ENCODE measurements at regions not wholly inside any gene's neighbourhood (a gene's known extent, or its start where the extent isn't known, plus 50 kb on each side); places are given as distances from the start of the nearest gene placed in this dataset.

- Histone ChIP-seq H4K20me1 (replicated peaks; ENCODE audit: insufficient read depth) (no peaks in the 10 kb centered on the region), H3F3A (replicated peaks; ENCODE audit: low read depth) (no peaks in the 10 kb centered on the region), H2AFZ (no peak overlapping the region), H3K27me3 (ENCODE audit: insufficient read depth) (no peaks in the 10 kb centered on the region), H3K4me3 (no peak overlapping the region), H3K4me1 (ENCODE audit: insufficient read depth) (no peaks in the 10 kb centered on the region), H3K36me3 (ENCODE audit: insufficient read depth) (no peaks in the 10 kb centered on the region), H3K27ac (ENCODE audit: low read depth) (no peak overlapping the region), H3K79me2 (replicated peaks; ENCODE audit: insufficient read depth) (no peaks in the 10 kb centered on the region), H3K4me2 (no peak overlapping the region), H3K9me2 (ENCODE audit: insufficient read depth) (peaks cover 2% of the 10 kb centered on the region; the same call in 1 of the 2 replicates)
- H3K4me3 Mint-ChIP-seq, result no peak overlapping the region
- H3K9me3 Mint-ChIP-seq, result no peaks in the 10 kb centered on the region
- ATAC-seq (no peak; the same call in 2 of the 3 replicates), DNase-seq (ENCODE audit: low spot score) (no peak)
- no peaks in the 10 kb centered on the region for H3K36me3 Mint-ChIP-seq (ENCODE audit: low read depth)
- TF ChIP-seq ZNF331 (CRISPR knock-in tag; IDR thresholded peaks at IDR 0.05; ENCODE audit: low read depth) (no peak), POLR2AphosphoS5 (IDR thresholded peaks at IDR 0.05; ENCODE audit: low read depth) (no peak), JUNB (IDR thresholded peaks at IDR 0.05; ENCODE audit: unreplicated experiment) (no peak), REST (IDR thresholded peaks at IDR 0.05; ENCODE audit: unreplicated experiment) (no peak), EZH2phosphoT487 (IDR thresholded peaks at IDR 0.05; ENCODE audit: unreplicated experiment) (no peak), STAT1 (IDR thresholded peaks at IDR 0.05; ENCODE audit: unreplicated experiment) (no peak), CTCF (conservative IDR thresholded peaks at IDR 0.05; ENCODE audit: low read depth in 2 of 2) (no peak), ZNF462 (CRISPR knock-in tag; IDR thresholded peaks at IDR 0.05) (no peak), ETS1 (IDR thresholded peaks at IDR 0.05) (no peak), EZH2 (IDR thresholded peaks at IDR 0.05; ENCODE audit: low read depth, unreplicated experiment) (no peak), CREB1 (CRISPR knock-in tag; IDR thresholded peaks at IDR 0.05; ENCODE audit: low read depth) (no peak), NANOG (IDR thresholded peaks at IDR 0.05; ENCODE audit: borderline replicate concordance) (no peak), ZNF114 (CRISPR knock-in tag; IDR thresholded peaks at IDR 0.05) (no peak)
- H3K27ac Mint-ChIP-seq, result no peak overlapping the region
- H3K4me1 Mint-ChIP-seq, result peaks cover 2% of the 10 kb centered on the region; the same call in 2 of the 3 replicates
- no peaks in the 10 kb centered on the region for H3K27me3 Mint-ChIP-seq (ENCODE audit: insufficient read depth, low read depth, poor library complexity)
Observed at GRCh38 chr2:18413676-18414396, 146.6 kb downstream of the RDH14 start.
